Keratinocyte (primary cell): ENCODE measurements at regions not wholly inside any gene's neighbourhood (a gene's known extent, or its start where the extent isn't known, plus 50 kb on each side); places are given as distances from the start of the nearest gene placed in this dataset.

ENCODE experiments used
- DNase-seq: peaks from one replicate; pipeline ENCODE4 v3.0.0-alpha.2; 2011; ENCODE audit warnings: low read depth, missing footprints, low spot score
- FAIRE-seq: peaks from 2 replicates; lab custom pipeline; 2011; peaks lifted over from hg19 to GRCh38; lab: Jason Lieb, UNC
- H2AFZ ChIP-seq: 2 replicates; pipeline ENCODE4 v1.6.0; 2012; ENCODE audit warnings: low read length, control low read depth, inconsistent platforms; ENCODE audit not compliant: control insufficient read depth
- H3K27ac ChIP-seq: 2 replicates; pipeline ENCODE4 v1.5.1; 2011; ENCODE audit warnings: low read length; ENCODE audit not compliant: control insufficient read depth, insufficient read depth
- H3K27me3 ChIP-seq: 3 replicates; pipeline ENCODE4 v1.6.0; 2011; ENCODE audit warnings: low read length; ENCODE audit not compliant: control insufficient read depth, insufficient read depth; ENCODE audit errors: extremely low read depth
- H3K36me3 ChIP-seq, 2 experiments: 2 replicates in 1 of 2; 3 replicates in 1 of 2; pipeline ENCODE4 v1.5.1; 2011; ENCODE audit warnings: low read length in 2 of 2, mild to moderate bottlenecking in 1 of 2; ENCODE audit not compliant: control insufficient read depth in 2 of 2, insufficient read depth in 2 of 2; ENCODE audit errors: extremely low read depth in 1 of 2
- H3K4me1 ChIP-seq: 3 replicates; pipeline ENCODE4 v1.5.1; 2011; ENCODE audit warnings: low read length; ENCODE audit not compliant: control insufficient read depth, insufficient read depth; ENCODE audit errors: extremely low read depth
- H3K4me2 ChIP-seq: 3 replicates; pipeline ENCODE4 v1.6.0; 2011; ENCODE audit warnings: low read depth, low read length; ENCODE audit not compliant: control insufficient read depth, insufficient read depth; ENCODE audit errors: extremely low read depth
- H3K4me3 ChIP-seq, 3 experiments: fragments of 200-600 bp in 1 of 3; sonication (generic) in 1 of 3; 2 replicates in 2 of 3; 3 replicates in 1 of 3; pipeline ENCODE4 v1.5.1; 2011 to 2016; ENCODE audit warnings: low read length in 3 of 3, mild to moderate bottlenecking in 3 of 3, control low read depth in 2 of 3, inconsistent platforms in 1 of 3, low read depth in 1 of 3, mixed read lengths in 1 of 3, mixed run types in 1 of 3, moderate library complexity in 1 of 3; ENCODE audit not compliant: control insufficient read depth in 2 of 3, insufficient read depth in 2 of 3; ENCODE audit errors: extremely low read depth in 1 of 3
- H3K79me2 ChIP-seq: 2 replicates; pipeline ENCODE4 v1.6.0; 2012; ENCODE audit warnings: low read length; ENCODE audit not compliant: control insufficient read depth, insufficient read depth
- H3K9ac ChIP-seq: 3 replicates; pipeline ENCODE4 v1.6.0; 2011; ENCODE audit warnings: low read length; ENCODE audit not compliant: control insufficient read depth, insufficient read depth; ENCODE audit errors: extremely low read depth
- H3K9me1 ChIP-seq: 3 replicates; pipeline ENCODE4 v1.6.0; 2011; ENCODE audit warnings: low read length; ENCODE audit not compliant: control insufficient read depth, insufficient read depth; ENCODE audit errors: extremely low read depth
- H3K9me3 ChIP-seq: 2 replicates; pipeline ENCODE4 v1.5.1; 2012; ENCODE audit warnings: low read depth, low read length; ENCODE audit not compliant: control insufficient read depth
- H4K20me1 ChIP-seq: 3 replicates; pipeline ENCODE4 v1.6.0; 2011; ENCODE audit warnings: low read length; ENCODE audit not compliant: control insufficient read depth, insufficient read depth; ENCODE audit errors: extremely low read depth
- EZH2 ChIP-seq: IDR thresholded peaks from one replicate; pipeline ENCODE4 v1.6.1; 2012; ENCODE audit warnings: inconsistent platforms, mild to moderate bottlenecking, low read length, moderate library complexity
- dilution Hi-C: fragments of 300-500 bp; cut with MboI; formaldehyde crosslinking; loops from one replicate; pipeline ENCODE4 v1.7.0; 2020; ENCODE audit warnings: low sequenced_read_pairs; ENCODE audit not compliant: extremely low pct_ligation_motif_present
- TF ChIP-seq, protein P1 (sequence below), 3 experiments: IDR thresholded peaks in 1 of 3; conservative IDR thresholded peaks in 1 of 3; optimal IDR thresholded peaks in 1 of 3; 2 replicates in 2 of 3; 3 replicates in 1 of 3; pipeline versions ENCODE3 to v1.5.1; 2011; ENCODE audit warnings: low read length in 3 of 3, mild to moderate bottlenecking in 3 of 3, moderate library complexity in 2 of 3, control low read depth in 1 of 3, inconsistent platforms in 1 of 3; ENCODE audit not compliant: insufficient read depth in 2 of 3; ENCODE audit errors: extremely low read depth in 1 of 3

DNA sequence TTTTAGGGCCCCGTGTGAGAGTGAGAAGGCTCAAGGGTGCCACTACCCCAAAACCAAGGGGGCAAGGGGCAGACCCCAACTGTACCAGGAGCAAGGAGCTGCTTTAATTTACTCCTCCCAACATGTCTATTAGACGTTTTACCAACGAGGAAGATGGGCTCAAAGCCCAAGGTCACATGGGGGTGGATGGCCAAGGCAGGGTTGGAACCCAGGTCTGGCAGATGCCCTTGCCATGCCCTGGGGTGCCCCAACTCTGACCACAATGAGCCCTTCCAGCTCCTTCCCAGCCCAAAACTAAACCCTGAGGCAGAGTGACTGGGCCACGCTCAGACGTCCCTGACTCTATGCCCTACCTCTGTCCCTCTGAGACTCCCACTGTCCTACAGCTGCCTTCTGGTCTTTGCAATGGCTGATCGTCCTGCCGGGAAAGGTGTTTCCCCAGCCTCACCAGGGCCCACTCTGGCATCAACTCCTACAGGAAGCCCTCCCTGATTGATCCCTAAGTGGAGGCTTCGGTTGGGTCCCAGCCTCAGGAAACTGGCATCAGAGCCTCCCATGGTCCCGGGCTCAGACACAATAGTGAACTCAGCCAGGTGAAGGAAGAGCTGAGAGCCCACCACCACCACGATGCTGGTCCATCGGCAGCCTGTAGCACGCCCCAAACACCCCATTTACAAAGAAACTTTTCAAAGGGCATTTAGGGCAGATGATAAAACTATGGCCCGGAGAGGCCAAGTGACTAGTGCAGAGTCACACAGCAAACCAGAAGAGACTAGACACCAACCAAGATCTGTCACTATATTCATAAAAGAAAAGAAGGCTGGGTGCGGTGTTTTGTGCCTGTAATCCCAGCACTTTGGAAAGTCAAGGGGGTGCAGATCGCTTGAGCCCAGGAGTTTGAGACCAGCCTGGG lies 60.2 kb upstream of the MYL10 start:
- Histone ChIP-seq H3K4me1 (peaks cover 4% of the 10 kb centered on the region), H3K9me3 (no peaks in the 10 kb centered on the region), H3K9me1 (no peaks in the 10 kb centered on the region), H3K79me2 (no peaks in the 10 kb centered on the region), H3K27ac (no peak overlapping the region), H3K27me3 (peaks cover 18% of the 10 kb centered on the region), H4K20me1 (no peaks in the 10 kb centered on the region), H3K9ac (no peak overlapping the region), H2AFZ (no peak overlapping the region), H3K4me3 (no peak overlapping the region), H3K4me2 (no peak overlapping the region), H3K36me3 (no peaks in the 10 kb centered on the region)
- DNase-seq (no peak), FAIRE-seq (no peak)
- TF ChIP-seq, protein P1, sequence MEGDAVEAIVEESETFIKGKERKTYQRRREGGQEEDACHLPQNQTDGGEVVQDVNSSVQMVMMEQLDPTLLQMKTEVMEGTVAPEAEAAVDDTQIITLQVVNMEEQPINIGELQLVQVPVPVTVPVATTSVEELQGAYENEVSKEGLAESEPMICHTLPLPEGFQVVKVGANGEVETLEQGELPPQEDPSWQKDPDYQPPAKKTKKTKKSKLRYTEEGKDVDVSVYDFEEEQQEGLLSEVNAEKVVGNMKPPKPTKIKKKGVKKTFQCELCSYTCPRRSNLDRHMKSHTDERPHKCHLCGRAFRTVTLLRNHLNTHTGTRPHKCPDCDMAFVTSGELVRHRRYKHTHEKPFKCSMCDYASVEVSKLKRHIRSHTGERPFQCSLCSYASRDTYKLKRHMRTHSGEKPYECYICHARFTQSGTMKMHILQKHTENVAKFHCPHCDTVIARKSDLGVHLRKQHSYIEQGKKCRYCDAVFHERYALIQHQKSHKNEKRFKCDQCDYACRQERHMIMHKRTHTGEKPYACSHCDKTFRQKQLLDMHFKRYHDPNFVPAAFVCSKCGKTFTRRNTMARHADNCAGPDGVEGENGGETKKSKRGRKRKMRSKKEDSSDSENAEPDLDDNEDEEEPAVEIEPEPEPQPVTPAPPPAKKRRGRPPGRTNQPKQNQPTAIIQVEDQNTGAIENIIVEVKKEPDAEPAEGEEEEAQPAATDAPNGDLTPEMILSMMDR (optimal IDR thresholded peaks at IDR 0.05 in 1 of 3, IDR thresholded peaks at IDR 0.05 in 1 of 3, conservative IDR thresholded peaks at IDR 0.05 in 1 of 3; ENCODE audit: extremely low read depth in 1 of 3, insufficient read depth in 2 of 3, low read length in 3 of 3): no peak
- TF ChIP-seq EZH2: no peak
- dilution Hi-C loops: no loop called here

DNA sequence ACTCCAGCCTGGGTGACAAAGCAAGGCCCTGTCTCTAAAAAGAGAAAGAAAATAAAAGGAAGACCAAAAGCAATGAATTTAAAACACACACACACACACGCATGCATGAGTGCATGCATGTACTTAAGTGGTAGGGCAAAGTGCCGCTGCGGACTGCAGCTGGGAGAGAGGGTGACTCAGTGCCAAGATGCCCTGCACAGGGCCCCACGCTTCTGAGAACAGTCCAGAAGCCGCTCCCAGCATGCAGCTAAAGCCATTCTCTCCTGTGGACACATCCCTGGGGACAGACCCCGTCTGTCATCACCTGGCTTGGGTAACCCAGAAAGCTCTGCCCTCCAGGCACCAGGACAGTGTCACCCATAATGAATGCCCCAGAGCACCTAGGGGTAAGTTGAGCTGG lies 61.0 kb upstream of the MYL10 start:
- Histone ChIP-seq H3K27me3 (peaks cover 18% of the 10 kb centered on the region), H3K4me2 (no peak overlapping the region)
- dilution Hi-C loops: no loop called here

More for the DNA sequence above, 61.0 kb upstream of the MYL10 start:
- H3K9ac ChIP-seq: no peak overlapping the region
- DNase-seq (no peak), FAIRE-seq (no peak)
- no peak overlapping the region for H3K4me3 ChIP-seq
- H3K4me1 ChIP-seq: peaks cover 4% of the 10 kb centered on the region
- TF ChIP-seq, protein P1 (optimal IDR thresholded peaks at IDR 0.05 in 1 of 3, IDR thresholded peaks at IDR 0.05 in 1 of 3, conservative IDR thresholded peaks at IDR 0.05 in 1 of 3; ENCODE audit: extremely low read depth in 1 of 3, insufficient read depth in 2 of 3, low read length in 3 of 3): no peak
- TF ChIP-seq EZH2: no peak
- no peaks in the 10 kb centered on the region for H3K9me3 ChIP-seq
- no peaks in the 10 kb centered on the region for H3K79me2 ChIP-seq
- H3K27ac ChIP-seq: no peak overlapping the region
- H3K9me1 ChIP-seq: no peaks in the 10 kb centered on the region
- H4K20me1 ChIP-seq: no peaks in the 10 kb centered on the region
- no peaks in the 10 kb centered on the region for H3K36me3 ChIP-seq
- no peak overlapping the region for H2AFZ ChIP-seq
